SU-DHL-6 (cell line): ENCODE measurements at regions not wholly inside any gene's neighbourhood (a gene's known extent, or its start where the extent isn't known, plus 50 kb on each side); places are given as distances from the start of the nearest gene placed in this dataset.

Source experiments
- H2AFZ ChIP-seq: fragments of 200-600 bp; sonication (generic); 2 replicates; pipeline ENCODE4 v1.6.1; 2014; ENCODE audit warnings: low read depth, mild to moderate bottlenecking, moderate library complexity, mixed read lengths, antibody characterized with exemption, low read length; ENCODE audit not compliant: severe bottlenecking
- H3F3A ChIP-seq: fragments of 200-600 bp; shearing (Covaris generic); 2 replicates; pipeline ENCODE4 v1.6.0; 2016; ENCODE audit warnings: antibody characterized with exemption, mild to moderate bottlenecking; ENCODE audit not compliant: insufficient read depth
- H3K27ac ChIP-seq: fragments of 200-600 bp; sonication (generic); 2 replicates; pipeline ENCODE4 v1.5.1; 2016; ENCODE audit warnings: low read depth, mild to moderate bottlenecking, low read length, moderate library complexity, mixed read lengths
- H3K27me3 ChIP-seq: fragments of 200-600 bp; sonication (generic), shearing (Covaris generic); 2 replicates; pipeline ENCODE4 v1.6.0; 2014; ENCODE audit warnings: mild to moderate bottlenecking, low read length
- H3K36me3 ChIP-seq: fragments of 200-600 bp; sonication (generic); 2 replicates; pipeline ENCODE4 v1.6.1; 2014; ENCODE audit warnings: mild to moderate bottlenecking, low read length, mixed read lengths
- H3K4me2 ChIP-seq: fragments of 300-600, 200-600 bp; shearing (Covaris generic), sonication (generic); 2 replicates; pipeline ENCODE4 v1.6.0; 2014; ENCODE audit warnings: low read length, low read depth, mild to moderate bottlenecking; ENCODE audit not compliant: poor library complexity, severe bottlenecking
- H3K4me3 ChIP-seq: fragments of 200-600 bp; sonication (generic); 2 replicates; pipeline ENCODE4 v1.5.1; 2014; ENCODE audit warnings: antibody characterized with exemption, low read length, mild to moderate bottlenecking, mixed read lengths; ENCODE audit not compliant: insufficient read depth, poor library complexity, severe bottlenecking
- H3K79me2 ChIP-seq: fragments of 200-600 bp; sonication (generic); 2 replicates; pipeline ENCODE4 v1.6.1; 2014; ENCODE audit warnings: mild to moderate bottlenecking, low read length, moderate library complexity; ENCODE audit not compliant: insufficient read depth
- H3K9ac ChIP-seq: fragments of 200-600 bp; sonication (generic); 2 replicates; pipeline ENCODE4 v1.7.0; 2014; ENCODE audit warnings: mild to moderate bottlenecking, low read length
- H3K9me2 ChIP-seq: fragments of 200-600 bp; sonication (generic); replicated peaks from 2 replicates; pipeline ENCODE4 v1.6.1; 2014; ENCODE audit warnings: low read length; ENCODE audit not compliant: insufficient read depth
- H3K9me3 ChIP-seq: fragments of 200-600 bp; sonication (generic); 2 replicates; pipeline ENCODE4 v1.6.1; 2014; ENCODE audit warnings: low read length, mixed read lengths; ENCODE audit not compliant: insufficient read depth
- H4K20me1 ChIP-seq: fragments of 200-600 bp; sonication (generic); 2 replicates; pipeline ENCODE4 v1.6.1; 2014; ENCODE audit warnings: low read depth, mild to moderate bottlenecking, antibody characterized with exemption, low read length, moderate library complexity, mixed read lengths
- CTCF ChIP-seq: fragments of 200-600 bp; sonication (generic); IDR thresholded peaks from one replicate; pipeline ENCODE4 v1.5.1; 2017; ENCODE audit warnings: antibody characterized with exemption, mild to moderate bottlenecking, low read length, moderate library complexity; ENCODE audit not compliant: insufficient read depth, poor library complexity, severe bottlenecking
- EZH2phosphoT487 ChIP-seq: fragments of 200-600 bp; sonication (generic), shearing (Covaris generic); conservative IDR thresholded peaks from 2 replicates; pipeline ENCODE4 v1.6.1; 2018; ENCODE audit warnings: mild to moderate bottlenecking, antibody characterized with exemption, low read length, moderate library complexity, mixed read lengths

- no peak overlapping the region for H3K4me2 ChIP-seq
- H3K9me3 ChIP-seq, result no peaks in the 10 kb centered on the region
- H3K4me3 ChIP-seq, result no peak overlapping the region
- H3K27ac ChIP-seq, result no peak overlapping the region
- H3K27me3 ChIP-seq, result no peaks in the 10 kb centered on the region
- H4K20me1 ChIP-seq, result no peaks in the 10 kb centered on the region
- H3K9ac ChIP-seq, result no peak overlapping the region
- no peak overlapping the region for H2AFZ ChIP-seq
- TF ChIP-seq CTCF (no peak), EZH2phosphoT487 (no peak)
- no peaks in the 10 kb centered on the region for H3K36me3 ChIP-seq
- no peaks in the 10 kb centered on the region for H3F3A ChIP-seq
- no peaks in the 10 kb centered on the region for H3K79me2 ChIP-seq
- H3K9me2 ChIP-seq, result no peaks in the 10 kb centered on the region
Observed at GRCh38 chr14:97407701-97408407, 610.7 kb downstream of the VRK1 start.

- Histone ChIP-seq H3K9me2 (no peaks in the 10 kb centered on the region), H3K79me2 (no peaks in the 10 kb centered on the region), H4K20me1 (no peaks in the 10 kb centered on the region), H3K4me3 (no peak overlapping the region), H3K9ac (no peak overlapping the region), H3K27ac (no peak overlapping the region), H3K36me3 (no peaks in the 10 kb centered on the region), H3K9me3 (no peaks in the 10 kb centered on the region), H3K27me3 (no peaks in the 10 kb centered on the region), H3F3A (no peaks in the 10 kb centered on the region), H2AFZ (no peak overlapping the region), H3K4me2 (no peak overlapping the region)
- no peak for TF ChIP-seq CTCF
- TF ChIP-seq EZH2phosphoT487, result no peak
Observed at GRCh38 chr14:97408503-97408902, 611.3 kb downstream of the VRK1 start.

- Histone ChIP-seq H3K9ac (no peak overlapping the region), H3F3A (no peaks in the 10 kb centered on the region), H3K79me2 (no peaks in the 10 kb centered on the region), H3K4me2 (no peak overlapping the region), H3K9me2 (no peaks in the 10 kb centered on the region), H4K20me1 (no peaks in the 10 kb centered on the region), H3K4me3 (no peak overlapping the region), H3K27ac (no peak overlapping the region), H3K9me3 (no peaks in the 10 kb centered on the region), H3K36me3 (no peaks in the 10 kb centered on the region), H3K27me3 (no peaks in the 10 kb centered on the region), H2AFZ (no peak overlapping the region)
- TF ChIP-seq CTCF, result no peak
- TF ChIP-seq EZH2phosphoT487, result no peak
Observed at GRCh38 chr14:97408937-97409815, 612.0 kb downstream of the VRK1 start.
